Activated CD8-positive, alpha-beta T cell treated with anti-CD3 and anti-CD28 coated beads for 36 hours (primary cell): ENCODE measurements at regions not wholly inside any gene's neighbourhood (a gene's known extent, or its start where the extent isn't known, plus 50 kb on each side); places are given as distances from the start of the nearest gene placed in this dataset.

Source experiments
- ATAC-seq: fragments of 200-7000 bp; cut with Tn5 transposase; one replicate; pipeline ENCODE4 v1.10.0; 2021; ENCODE audit warnings: mild to moderate bottlenecking, moderate library complexity
- CTCF ChIA-PET: fragments of 350-600 bp; sonication (Branson Sonifier 250); formaldehyde crosslinking; loops from one replicate; lab custom pipeline; 2021; ENCODE audit warnings: antibody characterized with exemption; lab: Charles Lee
- POLR2A ChIA-PET: fragments of 350-600 bp; sonication (Branson Sonifier 250); formaldehyde crosslinking; loops from one replicate; lab custom pipeline; 2021; ENCODE audit warnings: antibody characterized with exemption; lab: Charles Lee
- DNase-seq: peaks from one replicate; pipeline ENCODE4 v3.0.0-alpha.2; 2020
- H3K27ac Mint-ChIP-seq: one replicate; pipeline ENCODE4 v1.8.0; 2021; ENCODE audit warnings: mild to moderate bottlenecking, mixed read lengths
- H3K27me3 Mint-ChIP-seq: one replicate; pipeline ENCODE4 v1.8.0; 2021; ENCODE audit warnings: mixed read lengths
- H3K36me3 Mint-ChIP-seq: one replicate; pipeline ENCODE4 v1.8.0; 2021; ENCODE audit warnings: low read depth, mixed read lengths
- H3K4me1 Mint-ChIP-seq: one replicate; pipeline ENCODE4 v1.8.0; 2021; ENCODE audit warnings: low read depth, mixed read lengths
- H3K4me3 Mint-ChIP-seq: one replicate; pipeline ENCODE4 v1.8.0; 2021; ENCODE audit warnings: mild to moderate bottlenecking, moderate library complexity, mixed read lengths
- H3K9me3 Mint-ChIP-seq: one replicate; pipeline ENCODE4 v1.8.0; 2021; ENCODE audit warnings: mixed read lengths
- CTCF ChIP-seq: fragments of 200-600 bp; IDR thresholded peaks from one replicate; pipeline ENCODE4 v1.8.0; 2022; ENCODE audit warnings: antibody characterized with exemption, mild to moderate bottlenecking
- intact Hi-C: fragments of 100-400 bp; cut with micrococcal nuclease; formaldehyde crosslinking; loops from one replicate; pipeline ENCODE4 v1.10.0; 2022

- H3K27me3 Mint-ChIP-seq, result no peaks in the 10 kb centered on the region
- ATAC-seq, result no peak
- no peak for DNase-seq
- POLR2A ChIA-PET, result no interaction called here
- H3K36me3 Mint-ChIP-seq, result no peaks in the 10 kb centered on the region
- intact Hi-C loops, result no loop called here
- no peaks in the 10 kb centered on the region for H3K9me3 Mint-ChIP-seq
- CTCF ChIA-PET, result no interaction called here
- H3K4me1 Mint-ChIP-seq, result no peaks in the 10 kb centered on the region
- TF ChIP-seq CTCF, result no peak
- H3K4me3 Mint-ChIP-seq, result no peak overlapping the region
- H3K27ac Mint-ChIP-seq, result no peak overlapping the region
Measured at GRCh38 chrX:74160358-74160757, 143.6 kb upstream of the ZCCHC13 start.

GRCh38 chrX:74147439-74147838, 156.5 kb upstream of the ZCCHC13 start:
- intact Hi-C loops, result no loop called here
- H3K27ac Mint-ChIP-seq, result no peak overlapping the region
- no peaks in the 10 kb centered on the region for H3K27me3 Mint-ChIP-seq
- no peaks in the 10 kb centered on the region for H3K36me3 Mint-ChIP-seq
- DNase-seq, result no peak
- ChIA-PET POLR2A (no interaction called here), CTCF (no interaction called here)
- ATAC-seq, result no peak
- no peak overlapping the region for H3K4me3 Mint-ChIP-seq
- TF ChIP-seq CTCF, result no peak
- no peaks in the 10 kb centered on the region for H3K9me3 Mint-ChIP-seq
- no peaks in the 10 kb centered on the region for H3K4me1 Mint-ChIP-seq

GRCh38 chrX:74138943-74139342, 165.0 kb upstream of the ZCCHC13 start:
- ChIA-PET POLR2A (no interaction called here), CTCF (no interaction called here)
- no peak overlapping the region for H3K27ac Mint-ChIP-seq
- ATAC-seq (no peak), DNase-seq (no peak)
- no peaks in the 10 kb centered on the region for H3K4me1 Mint-ChIP-seq
- no peak overlapping the region for H3K4me3 Mint-ChIP-seq
- no peaks in the 10 kb centered on the region for H3K27me3 Mint-ChIP-seq
- no peak for TF ChIP-seq CTCF
- H3K9me3 Mint-ChIP-seq, result no peaks in the 10 kb centered on the region
- intact Hi-C loops, result loop anchor here (10.0 kb wide), 1 partner anchor 124 kb away; no protein-coding TSS in a partner anchor
- H3K36me3 Mint-ChIP-seq, result no peaks in the 10 kb centered on the region

GRCh38 chrX:74133156-74133796, 170.7 kb upstream of the ZCCHC13 start:
- no peaks in the 10 kb centered on the region for H3K27me3 Mint-ChIP-seq
- DNase-seq (no peak), ATAC-seq (no peak)
- H3K36me3 Mint-ChIP-seq, result no peaks in the 10 kb centered on the region
- no peak overlapping the region for H3K4me3 Mint-ChIP-seq
- TF ChIP-seq CTCF, result peak; percentile 65
- H3K4me1 Mint-ChIP-seq, result no peaks in the 10 kb centered on the region
- H3K27ac Mint-ChIP-seq, result no peak overlapping the region
- CTCF ChIA-PET, result interaction anchor here (0.7 to 1.7 kb wide), 4 partner anchors 8 to 278 kb away, joined by 3 to 5 read pairs (median 4); no protein-coding TSS in a partner anchor
- POLR2A ChIA-PET, result no interaction called here
- H3K9me3 Mint-ChIP-seq, result no peaks in the 10 kb centered on the region
- intact Hi-C loops, result loop anchor here (2.0 to 10.0 kb wide), 2 partner anchors 118 to 278 kb away; no protein-coding TSS in a partner anchor

- intact Hi-C loops, result loop anchor here (2.0 to 10.0 kb wide), 2 partner anchors 117 to 277 kb away; no protein-coding TSS in a partner anchor
- Mint-ChIP-seq H3K9me3 (no peaks in the 10 kb centered on the region), H3K4me3 (no peak overlapping the region), H3K4me1 (no peaks in the 10 kb centered on the region), H3K36me3 (no peaks in the 10 kb centered on the region), H3K27me3 (no peaks in the 10 kb centered on the region), H3K27ac (no peak overlapping the region)
- no peak for ATAC-seq
- DNase-seq, result no peak
- no peak for TF ChIP-seq CTCF
- ChIA-PET POLR2A (no interaction called here), CTCF (interaction anchor here (0.6 to 1.5 kb wide), 2 partner anchors 275 to 1572 kb away, joined by 3 to 4 read pairs; no protein-coding TSS in a partner anchor)
Measured at GRCh38 chrX:74132280-74132679, 171.7 kb upstream of the ZCCHC13 start.
